ENCODE measurements at regions not wholly inside any gene's neighbourhood (a gene's known extent, or its start where the extent isn't known, plus 50 kb on each side); places are given as distances from the start of the nearest gene placed in this dataset.
"Not testable (repeated sequence)": the region's sequence is repeated elsewhere in the genome, so short reads cannot be mapped to it uniquely, and the experiment has no call there.

- no peak for DNase-seq (ENCODE audit: low spot score)
- intact Hi-C loops (cut with DNase I): loop anchor here in 1 of 2 donors (10.0 kb wide), 1 partner anchor 587 kb away; no protein-coding TSS in a partner anchor
These were observed 98.9 kb upstream of the MAPRE2 start for GRCh38 chr18:34942276-34942675.

GRCh38 chr18:34942975-34943374, 98.2 kb upstream of the MAPRE2 start:
- intact Hi-C loops (cut with DNase I): loop anchor here in 1 of 2 donors (10.0 kb wide), 1 partner anchor 588 kb away; no protein-coding TSS in a partner anchor
- DNase-seq (ENCODE audit: low spot score): no peak

- no peak for DNase-seq (ENCODE audit: low spot score)
- intact Hi-C loops (cut with DNase I): loop anchor here in 1 of 2 donors (10.0 kb wide), 1 partner anchor 589 kb away; no protein-coding TSS in a partner anchor
These were observed 97.6 kb upstream of the MAPRE2 start for GRCh38 chr18:34943587-34943986.

- DNase-seq (ENCODE audit: low spot score): no peak
- intact Hi-C loops (cut with DNase I): loop anchor here in 1 of 2 donors (10.0 kb wide), 1 partner anchor 593 kb away; no protein-coding TSS in a partner anchor
These were observed 93.5 kb upstream of the MAPRE2 start for GRCh38 chr18:34947711-34948125.

GRCh38 chr18:34951625-34952379, 89.4 kb upstream of the MAPRE2 start:
- no peak for DNase-seq (ENCODE audit: low spot score)
- intact Hi-C loops (cut with DNase I): loop anchor here in 1 of 2 donors (10.0 kb wide), 1 partner anchor 67 kb away; no protein-coding TSS in a partner anchor

- no peak for DNase-seq (ENCODE audit: low spot score)
- intact Hi-C loops (cut with DNase I): loop anchor here in 1 of 2 donors (10.0 kb wide), 1 partner anchor 68 kb away; no protein-coding TSS in a partner anchor
These were observed 88.0 kb upstream of the MAPRE2 start for GRCh38 chr18:34953212-34953611.

- DNase-seq (ENCODE audit: low spot score): not testable (repeated sequence)
- intact Hi-C loops (cut with DNase I): loop anchor here in 1 of 2 donors (10.0 kb wide), 1 partner anchor 71 kb away; no protein-coding TSS in a partner anchor
These were observed 85.7 kb upstream of the MAPRE2 start for GRCh38 chr18:34955494-34955893.

- intact Hi-C loops (cut with DNase I): loop anchor here in 1 of 2 donors (10.0 kb wide), 1 partner anchor 72 kb away; no protein-coding TSS in a partner anchor
- no peak for DNase-seq (ENCODE audit: low spot score)
These were observed 84.5 kb upstream of the MAPRE2 start for GRCh38 chr18:34956663-34957062.

- intact Hi-C loops (cut with DNase I): loop anchor here in 1 of 2 donors (10.0 kb wide), 1 partner anchor 72 kb away; no protein-coding TSS in a partner anchor
- no peak for DNase-seq (ENCODE audit: low spot score)
These were observed 83.9 kb upstream of the MAPRE2 start for GRCh38 chr18:34957119-34957863.

GRCh38 chr18:34957864-34958259, 83.4 kb upstream of the MAPRE2 start:
- intact Hi-C loops (cut with DNase I): loop anchor here in 1 of 2 donors (10.0 kb wide), 1 partner anchor 73 kb away; no protein-coding TSS in a partner anchor
- DNase-seq (ENCODE audit: low spot score): no peak

GRCh38 chr18:34959211-34959829, 81.9 kb upstream of the MAPRE2 start:
- DNase-seq (ENCODE audit: low spot score): no peak
- intact Hi-C loops (cut with DNase I): loop anchor here in 1 of 2 donors (10.0 kb wide), 1 partner anchor 75 kb away; no protein-coding TSS in a partner anchor

GRCh38 chr18:34959989-34960388, 81.2 kb upstream of the MAPRE2 start:
- DNase-seq (ENCODE audit: low spot score): no peak
- intact Hi-C loops (cut with DNase I): loop anchor here in 1 of 2 donors (10.0 kb wide), 1 partner anchor 75 kb away; no protein-coding TSS in a partner anchor

GRCh38 chr18:34965108-34965507, 76.1 kb upstream of the MAPRE2 start:
- intact Hi-C loops (cut with DNase I): no loop called here
- no peak for DNase-seq (ENCODE audit: low spot score)

GRCh38 chr18:34965566-34965965, 75.6 kb upstream of the MAPRE2 start:
- no peak for DNase-seq (ENCODE audit: low spot score)
- intact Hi-C loops (cut with DNase I): no loop called here

- intact Hi-C loops (cut with DNase I): loop anchor here in 1 of 2 donors (10.0 kb wide), 1 partner anchor 105 kb away; no protein-coding TSS in a partner anchor
These were observed 71.1 kb upstream of the MAPRE2 start for GRCh38 chr18:34970106-34970505.

GRCh38 chr18:34971313-34971712, 69.9 kb upstream of the MAPRE2 start:
- no peak for DNase-seq (ENCODE audit: low spot score)
- intact Hi-C loops (cut with DNase I): loop anchor here in 1 of 2 donors (10.0 kb wide), 1 partner anchor 107 kb away; no protein-coding TSS in a partner anchor

More at GRCh38 chr18:34970106-34970505, 71.1 kb upstream of the MAPRE2 start:
- DNase-seq (ENCODE audit: low spot score): no peak

- DNase-seq (ENCODE audit: low spot score): no peak
- intact Hi-C loops (cut with DNase I): loop anchor here in 1 of 2 donors (10.0 kb wide), 1 partner anchor 108 kb away; no protein-coding TSS in a partner anchor
These were observed 68.3 kb upstream of the MAPRE2 start for GRCh38 chr18:34972765-34973414.

GRCh38 chr18:34976123-34976522, 65.1 kb upstream of the MAPRE2 start:
- intact Hi-C loops (cut with DNase I): loop anchor here in 1 of 2 donors (10.0 kb wide), 1 partner anchor 111 kb away; no protein-coding TSS in a partner anchor
- no peak for DNase-seq (ENCODE audit: low spot score)

Measured in posterior vena cava (tissue), 2 donors.